AML-193 (cell line): ENCODE measurements at regions not wholly inside any gene's neighbourhood (a gene's known extent, or its start where the extent isn't known, plus 50 kb on each side); places are given as distances from the start of the nearest gene placed in this dataset.
"Not testable (repeated sequence)": the region's sequence is repeated elsewhere in the genome, so short reads cannot be mapped to it uniquely, and the experiment has no call there.

ENCODE experiments used
- DNase-seq, 2 experiments: peaks; one replicate each; lab custom pipeline; 2025; lab: John Stamatoyannopoulos, UW

GRCh38 chr3:70635301-70635700 lies 322.9 kb upstream of the MDFIC2 start:
- no peak for DNase-seq

GRCh38 chr3:70631716-70632307 lies 319.4 kb upstream of the MDFIC2 start:
- no peak for DNase-seq

- DNase-seq, result no peak
These were observed 309.0 kb upstream of the MDFIC2 start for GRCh38 chr3:70621451-70621850.

GRCh38 chr3:70620956-70621355 lies 308.5 kb upstream of the MDFIC2 start:
- no peak for DNase-seq

GRCh38 chr3:70620367-70620766 lies 307.9 kb upstream of the MDFIC2 start:
- no peak for DNase-seq

- DNase-seq, result no peak
These were observed 305.7 kb upstream of the MDFIC2 start for GRCh38 chr3:70618151-70618550.

GRCh38 chr3:70617349-70617748 lies 304.9 kb upstream of the MDFIC2 start:
- DNase-seq, result not testable (repeated sequence)

- DNase-seq, result no peak
These were observed 302.8 kb upstream of the MDFIC2 start for GRCh38 chr3:70615286-70615685.

- no peak for DNase-seq
These were observed 301.7 kb upstream of the MDFIC2 start for GRCh38 chr3:70614111-70614510.

GRCh38 chr3:70612920-70613319 lies 300.5 kb upstream of the MDFIC2 start:
- no peak for DNase-seq

- not testable (repeated sequence) for DNase-seq
These were observed 299.3 kb upstream of the MDFIC2 start for GRCh38 chr3:70611667-70612277.

GRCh38 chr3:70608434-70608833 lies 296.0 kb upstream of the MDFIC2 start:
- DNase-seq, result no peak

- no peak for DNase-seq
These were observed 295.0 kb upstream of the MDFIC2 start for GRCh38 chr3:70607469-70607868.

GRCh38 chr3:70606018-70606417 lies 293.6 kb upstream of the MDFIC2 start:
- DNase-seq, result no peak

- no peak for DNase-seq
These were observed 290.7 kb upstream of the MDFIC2 start for GRCh38 chr3:70603103-70603502.

GRCh38 chr3:70597312-70597711 lies 284.9 kb upstream of the MDFIC2 start:
- DNase-seq, result no peak

GRCh38 chr3:70583682-70584081 lies 271.2 kb upstream of the MDFIC2 start:
- no peak for DNase-seq

GRCh38 chr3:70582803-70583202 lies 270.4 kb upstream of the MDFIC2 start:
- DNase-seq, result no peak

GRCh38 chr3:70580021-70580420 lies 267.6 kb upstream of the MDFIC2 start:
- no peak for DNase-seq

- DNase-seq, result no peak
These were observed 259.3 kb upstream of the MDFIC2 start for GRCh38 chr3:70571696-70572095.

GRCh38 chr3:70570584-70570983 lies 258.1 kb upstream of the MDFIC2 start:
- no peak for DNase-seq

- no peak for DNase-seq
These were observed 256.2 kb upstream of the MDFIC2 start for GRCh38 chr3:70568626-70569025.

- DNase-seq, result no peak
These were observed 253.4 kb upstream of the MDFIC2 start for GRCh38 chr3:70565861-70566260.

- no peak for DNase-seq
These were observed 252.1 kb upstream of the MDFIC2 start for GRCh38 chr3:70564552-70564951.
